GM13977 (cell line): ENCODE measurements at regions not wholly inside any gene's neighbourhood (a gene's known extent, or its start where the extent isn't known, plus 50 kb on each side); places are given as distances from the start of the nearest gene placed in this dataset.
A peak's percentile ranks its signal among the peaks of the same experiment; 100 is the strongest.
"Not testable (repeated sequence)": the region's sequence is repeated elsewhere in the genome, so short reads cannot be mapped to it uniquely, and the experiment has no call there.

Source experiments
- DNase-seq: peaks from one replicate; pipeline ENCODE4 v3.0.0; 2012; ENCODE audit warnings: low spot score
- in situ Hi-C: fragments of 300-500 bp; cut with MboI; formaldehyde crosslinking; loops from one replicate; pipeline ENCODE4 v1.12.0; 2022; ENCODE audit warnings: low sequenced_read_pairs, low pct_unique_long_range_greater_than_20kb, mixed read lengths, inconsistent platforms; ENCODE audit not compliant: unreplicated experiment
- TF ChIP-seq, protein P1 (sequence below): IDR thresholded peaks from 2 replicates; pipeline ENCODE4 v1.5.1; 2012; ENCODE audit warnings: mild to moderate bottlenecking, control low read depth; ENCODE audit not compliant: insufficient read depth; ENCODE audit errors: extremely low read depth, missing control alignments

DNA sequence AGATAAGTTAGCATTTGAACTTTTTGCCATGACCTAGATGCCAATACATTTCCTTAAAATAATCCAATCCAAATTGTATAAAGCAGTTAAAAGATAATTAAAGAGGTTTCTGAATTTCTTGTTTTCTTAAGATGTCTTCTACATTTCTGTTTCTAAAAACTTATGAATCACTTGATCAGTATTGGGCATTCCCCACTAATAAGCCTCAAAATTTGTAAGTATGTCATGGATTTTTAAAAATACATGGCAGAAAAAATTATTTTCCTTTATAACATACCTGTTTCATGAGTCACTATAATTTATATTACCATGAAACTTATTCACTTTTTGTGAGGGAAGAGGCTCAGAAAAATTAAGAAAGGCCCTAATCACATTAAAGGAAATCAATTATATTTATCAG lies 90.3 kb upstream of the TFPI start:
- in situ Hi-C loops, result no loop called here
- no peak for DNase-seq
- TF ChIP-seq, protein P1, sequence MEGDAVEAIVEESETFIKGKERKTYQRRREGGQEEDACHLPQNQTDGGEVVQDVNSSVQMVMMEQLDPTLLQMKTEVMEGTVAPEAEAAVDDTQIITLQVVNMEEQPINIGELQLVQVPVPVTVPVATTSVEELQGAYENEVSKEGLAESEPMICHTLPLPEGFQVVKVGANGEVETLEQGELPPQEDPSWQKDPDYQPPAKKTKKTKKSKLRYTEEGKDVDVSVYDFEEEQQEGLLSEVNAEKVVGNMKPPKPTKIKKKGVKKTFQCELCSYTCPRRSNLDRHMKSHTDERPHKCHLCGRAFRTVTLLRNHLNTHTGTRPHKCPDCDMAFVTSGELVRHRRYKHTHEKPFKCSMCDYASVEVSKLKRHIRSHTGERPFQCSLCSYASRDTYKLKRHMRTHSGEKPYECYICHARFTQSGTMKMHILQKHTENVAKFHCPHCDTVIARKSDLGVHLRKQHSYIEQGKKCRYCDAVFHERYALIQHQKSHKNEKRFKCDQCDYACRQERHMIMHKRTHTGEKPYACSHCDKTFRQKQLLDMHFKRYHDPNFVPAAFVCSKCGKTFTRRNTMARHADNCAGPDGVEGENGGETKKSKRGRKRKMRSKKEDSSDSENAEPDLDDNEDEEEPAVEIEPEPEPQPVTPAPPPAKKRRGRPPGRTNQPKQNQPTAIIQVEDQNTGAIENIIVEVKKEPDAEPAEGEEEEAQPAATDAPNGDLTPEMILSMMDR, result no peak

DNA sequence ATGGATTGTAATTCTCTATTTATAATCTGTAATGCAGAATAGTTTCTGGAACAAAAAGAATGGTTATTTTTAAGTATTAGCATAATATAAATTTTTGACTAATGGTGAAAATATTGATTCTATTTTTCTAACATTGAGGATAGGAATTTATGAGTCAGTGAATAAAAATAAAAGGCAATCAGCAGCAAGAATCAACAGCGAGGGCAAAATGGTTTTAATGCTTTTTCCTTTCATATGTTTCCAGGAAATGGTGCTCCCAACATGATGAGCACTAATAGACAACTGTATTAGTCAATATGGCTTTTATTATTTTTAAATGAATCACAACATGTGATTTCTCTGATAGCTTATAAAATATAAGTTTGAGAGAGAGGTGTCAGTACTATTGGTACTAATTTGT lies 90.7 kb upstream of the TFPI start:
- TF ChIP-seq, protein P1, result no peak
- no peak for DNase-seq
- in situ Hi-C loops, result no loop called here

DNA sequence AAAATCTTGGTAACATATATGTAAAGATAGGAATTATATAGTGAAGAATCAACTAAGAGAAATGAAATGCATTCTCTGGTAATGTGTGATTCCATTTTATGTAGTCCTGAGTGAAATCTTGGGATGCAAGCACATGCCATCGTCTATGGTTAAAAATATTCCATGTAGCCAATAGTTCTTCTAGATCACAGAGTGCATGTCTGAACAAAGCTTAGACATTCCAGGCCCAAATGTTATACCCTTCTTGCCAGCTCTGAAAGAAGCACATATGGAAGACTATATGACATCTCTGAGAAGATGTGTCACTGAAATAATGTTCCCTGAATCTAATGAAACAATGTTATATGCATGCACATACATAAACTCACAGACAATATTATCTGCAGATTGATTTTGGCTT lies 92.3 kb upstream of the TFPI start:
- in situ Hi-C loops, result no loop called here
- TF ChIP-seq, protein P1, result no peak
- DNase-seq, result no peak

DNA sequence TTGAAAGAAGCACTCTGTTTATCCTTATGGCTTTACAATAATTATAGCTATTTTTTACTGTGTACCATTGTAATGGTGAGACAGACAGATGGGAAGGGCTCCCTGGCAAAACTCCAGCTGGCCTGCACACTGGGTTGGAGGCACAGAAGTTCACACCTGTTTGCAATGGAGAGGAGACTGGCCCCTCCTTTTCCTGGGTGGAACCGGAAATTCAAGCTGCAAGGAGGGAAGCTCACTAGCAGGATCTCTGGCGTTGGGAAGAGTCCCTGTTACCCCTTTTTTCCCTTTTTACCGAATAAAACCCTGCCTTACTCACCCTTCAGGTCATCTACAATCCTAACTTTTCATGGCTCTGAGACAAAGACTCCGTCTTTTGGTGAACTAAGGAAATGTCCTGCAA lies 100.3 kb upstream of the TFPI start:
- TF ChIP-seq, protein P1, result no peak
- DNase-seq, result no peak
- in situ Hi-C loops, result no loop called here

DNA sequence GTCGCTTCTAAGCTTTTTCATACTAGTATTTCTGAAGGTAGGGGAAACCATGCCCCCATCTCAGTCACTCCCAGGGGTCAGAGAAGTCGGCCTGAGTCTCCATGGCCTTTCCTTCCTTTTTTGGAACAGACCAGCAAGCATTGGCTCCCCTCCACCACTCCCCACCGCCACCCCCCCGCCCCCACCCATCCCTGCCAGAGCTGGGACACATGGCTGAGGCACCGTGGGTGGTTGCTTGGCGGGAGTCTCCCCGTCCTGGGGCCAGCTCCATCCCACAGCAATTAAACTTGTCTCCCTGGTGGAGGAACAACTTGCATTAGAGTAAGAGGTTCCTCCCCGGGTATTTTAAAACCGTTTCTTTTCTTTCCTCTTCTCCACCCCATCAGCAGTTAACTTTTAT lies 100.8 kb upstream of the TFPI start:
- in situ Hi-C loops, result no loop called here
- no peak for DNase-seq
- TF ChIP-seq, protein P1, result no peak

DNA sequence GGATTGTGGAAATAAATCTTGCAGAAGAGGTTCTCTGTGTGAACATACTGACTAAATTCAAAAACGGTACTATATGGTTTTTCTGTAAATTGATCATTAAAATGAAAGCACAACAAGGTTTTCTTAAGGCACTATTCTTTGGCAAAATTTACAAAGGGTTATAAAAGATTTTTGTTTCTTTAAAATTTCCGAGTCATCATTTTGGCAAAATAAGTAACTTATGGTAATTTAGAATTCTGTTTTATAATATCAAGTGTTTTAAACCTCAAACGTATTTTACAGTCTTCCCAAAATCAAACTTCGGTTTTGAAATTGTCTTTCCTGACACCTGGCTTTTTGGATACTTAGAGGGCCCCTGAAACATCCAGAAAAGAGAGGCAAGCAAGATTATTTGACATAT lies 101.9 kb upstream of the TFPI start:
- in situ Hi-C loops, result no loop called here
- no peak for DNase-seq
- TF ChIP-seq, protein P1, result no peak

DNA sequence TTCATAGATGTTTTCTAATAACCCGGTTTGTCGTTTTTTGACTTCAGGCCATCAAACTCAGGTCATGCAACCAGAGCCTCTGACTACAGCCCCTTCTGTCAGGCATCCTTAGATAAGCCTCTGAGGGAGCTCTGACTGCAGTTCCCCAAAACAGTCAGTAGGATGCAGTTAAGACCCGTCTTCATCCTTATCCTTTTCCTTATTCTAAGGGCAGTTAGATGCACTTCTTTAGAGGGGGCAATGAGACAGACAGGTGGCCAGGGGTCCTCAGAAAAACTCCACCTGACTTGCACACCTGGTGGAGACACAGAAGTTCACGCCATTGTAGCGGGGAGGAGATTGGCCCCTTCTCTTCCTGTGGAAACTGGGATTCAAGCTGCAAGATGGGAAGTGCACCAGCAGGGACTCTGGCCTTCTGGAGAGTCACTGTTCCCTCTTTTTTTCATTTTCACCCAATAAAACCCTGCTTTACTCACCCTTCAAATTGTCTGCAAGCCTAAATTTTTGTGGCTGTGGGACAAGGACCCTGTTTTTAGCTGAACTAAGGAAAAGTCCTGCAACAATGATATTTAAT lies 104.8 kb upstream of the TFPI start:
- DNase-seq, result no peak
- TF ChIP-seq, protein P1, result peak; percentile 11
- in situ Hi-C loops, result no loop called here

DNA sequence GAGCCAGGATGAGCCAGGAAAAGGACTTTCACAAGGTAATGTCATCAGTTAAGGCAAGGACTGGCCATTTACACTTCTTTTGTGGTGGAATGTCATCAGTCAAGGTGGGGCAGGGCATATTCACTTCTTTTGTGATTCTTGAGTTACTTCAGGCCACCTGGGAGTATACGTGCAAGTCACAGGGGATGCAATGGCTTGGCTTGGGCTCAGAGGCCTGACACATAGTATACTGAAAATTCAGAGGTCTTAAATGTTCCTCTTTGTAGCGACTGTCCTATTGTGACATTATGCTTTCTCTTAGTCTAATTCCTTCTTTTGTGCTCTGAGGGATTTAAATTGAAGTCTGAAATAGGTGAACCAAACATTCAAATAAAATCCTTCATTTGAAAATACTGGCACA lies 121.8 kb upstream of the TFPI start:
- DNase-seq, in situ Hi-C loops: not testable (repeated sequence)
